ENCODE measurements at regions not wholly inside any gene's neighbourhood (a gene's known extent, or its start where the extent isn't known, plus 50 kb on each side); places are given as distances from the start of the nearest gene placed in this dataset.

DNA sequence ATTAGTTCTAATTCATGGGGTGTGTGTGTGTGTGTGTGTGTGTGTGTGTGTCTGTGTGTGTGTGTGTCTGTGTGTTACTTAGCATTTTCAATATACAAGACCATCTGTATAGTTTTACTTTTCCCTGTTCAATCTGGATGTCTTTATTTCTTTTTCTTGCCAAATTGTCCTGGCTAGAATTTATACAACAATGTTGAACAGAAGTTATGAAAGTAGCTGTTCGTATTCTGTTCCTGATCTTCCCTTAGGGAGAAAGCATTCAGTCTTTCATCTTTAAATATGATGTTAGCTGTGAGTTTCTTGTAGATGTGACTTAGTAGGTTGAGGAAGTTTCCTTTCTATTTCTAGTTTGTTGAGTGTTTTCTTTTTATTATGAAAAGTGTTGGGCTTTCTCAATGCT, 101.0 kb upstream of the ADRA1D start:
- H2AFZ ChIP-seq (ENCODE audit: low read depth, low read length) = no peak overlapping the region
- H3K9me3 ChIP-seq (ENCODE audit: low read length) = no peaks in the 10 kb centered on the region
- H3K79me2 ChIP-seq (replicated peaks; ENCODE audit: insufficient read depth, low read length) = no peaks in the 10 kb centered on the region

DNA sequence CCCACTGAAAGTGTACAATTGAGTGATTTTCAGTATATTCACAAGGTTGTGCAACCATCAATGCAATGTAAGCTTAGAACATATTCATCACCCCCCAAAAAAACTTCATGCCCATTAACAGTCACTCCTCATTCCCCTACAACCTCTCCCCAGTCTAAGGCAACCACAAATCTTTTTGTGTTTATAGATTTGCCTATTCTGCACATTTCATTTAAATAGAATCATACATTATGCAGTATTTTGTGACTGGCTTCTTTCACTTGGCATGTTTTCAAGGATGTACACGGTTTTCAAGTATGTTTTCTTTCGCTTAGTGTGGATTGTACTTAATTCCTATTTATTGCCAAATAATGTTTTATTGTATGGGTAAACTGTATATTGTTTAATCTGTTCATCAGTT, 95.6 kb upstream of the ADRA1D start:
- H3K9me3 ChIP-seq (ENCODE audit: low read length) = no peaks in the 10 kb centered on the region
- no peak overlapping the region for H2AFZ ChIP-seq (ENCODE audit: low read depth, low read length)
- H3K27me3 ChIP-seq (ENCODE audit: insufficient read depth, low read depth, low read length) = no peaks in the 10 kb centered on the region
- no peaks in the 10 kb centered on the region for H3F3A ChIP-seq (ENCODE audit: insufficient read depth, low read length, poor library complexity, severe bottlenecking)
- no peak overlapping the region for H3K27ac ChIP-seq (ENCODE audit: low read length)
- no peaks in the 10 kb centered on the region for H3K36me3 ChIP-seq (ENCODE audit: insufficient read depth, low read length)
- H3K4me3 ChIP-seq (ENCODE audit: low read length) = no peak overlapping the region
- no peak overlapping the region for H3K4me2 ChIP-seq (ENCODE audit: low read length)
- no peaks in the 10 kb centered on the region for H3K79me2 ChIP-seq (replicated peaks; ENCODE audit: insufficient read depth, low read length)
- H4K20me1 ChIP-seq (ENCODE audit: insufficient read depth) = no peaks in the 10 kb centered on the region
- TF ChIP-seq MXI1 (conservative IDR thresholded peaks at IDR 0.05; ENCODE audit: poor library complexity, severe bottlenecking) = no peak
- no peak for TF ChIP-seq EP300 (conservative IDR thresholded peaks at IDR 0.05; ENCODE audit: poor library complexity, severe bottlenecking)
- TF ChIP-seq, protein P1, sequence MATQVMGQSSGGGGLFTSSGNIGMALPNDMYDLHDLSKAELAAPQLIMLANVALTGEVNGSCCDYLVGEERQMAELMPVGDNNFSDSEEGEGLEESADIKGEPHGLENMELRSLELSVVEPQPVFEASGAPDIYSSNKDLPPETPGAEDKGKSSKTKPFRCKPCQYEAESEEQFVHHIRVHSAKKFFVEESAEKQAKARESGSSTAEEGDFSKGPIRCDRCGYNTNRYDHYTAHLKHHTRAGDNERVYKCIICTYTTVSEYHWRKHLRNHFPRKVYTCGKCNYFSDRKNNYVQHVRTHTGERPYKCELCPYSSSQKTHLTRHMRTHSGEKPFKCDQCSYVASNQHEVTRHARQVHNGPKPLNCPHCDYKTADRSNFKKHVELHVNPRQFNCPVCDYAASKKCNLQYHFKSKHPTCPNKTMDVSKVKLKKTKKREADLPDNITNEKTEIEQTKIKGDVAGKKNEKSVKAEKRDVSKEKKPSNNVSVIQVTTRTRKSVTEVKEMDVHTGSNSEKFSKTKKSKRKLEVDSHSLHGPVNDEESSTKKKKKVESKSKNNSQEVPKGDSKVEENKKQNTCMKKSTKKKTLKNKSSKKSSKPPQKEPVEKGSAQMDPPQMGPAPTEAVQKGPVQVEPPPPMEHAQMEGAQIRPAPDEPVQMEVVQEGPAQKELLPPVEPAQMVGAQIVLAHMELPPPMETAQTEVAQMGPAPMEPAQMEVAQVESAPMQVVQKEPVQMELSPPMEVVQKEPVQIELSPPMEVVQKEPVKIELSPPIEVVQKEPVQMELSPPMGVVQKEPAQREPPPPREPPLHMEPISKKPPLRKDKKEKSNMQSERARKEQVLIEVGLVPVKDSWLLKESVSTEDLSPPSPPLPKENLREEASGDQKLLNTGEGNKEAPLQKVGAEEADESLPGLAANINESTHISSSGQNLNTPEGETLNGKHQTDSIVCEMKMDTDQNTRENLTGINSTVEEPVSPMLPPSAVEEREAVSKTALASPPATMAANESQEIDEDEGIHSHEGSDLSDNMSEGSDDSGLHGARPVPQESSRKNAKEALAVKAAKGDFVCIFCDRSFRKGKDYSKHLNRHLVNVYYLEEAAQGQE (IDR thresholded peaks at IDR 0.05; ENCODE audit: borderline replicate concordance) = no peak
- no peak for TF ChIP-seq EZH2 (IDR thresholded peaks at IDR 0.05; ENCODE audit: borderline replicate concordance, insufficient read depth, low read length, poor library complexity, severe bottlenecking)
- no peak for TF ChIP-seq RAD21 (conservative IDR thresholded peaks at IDR 0.05)
- TF ChIP-seq SMC3 (conservative IDR thresholded peaks at IDR 0.05; ENCODE audit: poor library complexity) = no peak
- TF ChIP-seq TAF1 (IDR thresholded peaks at IDR 0.05; ENCODE audit: low read depth) = no peak
- TF ChIP-seq, protein P2, sequence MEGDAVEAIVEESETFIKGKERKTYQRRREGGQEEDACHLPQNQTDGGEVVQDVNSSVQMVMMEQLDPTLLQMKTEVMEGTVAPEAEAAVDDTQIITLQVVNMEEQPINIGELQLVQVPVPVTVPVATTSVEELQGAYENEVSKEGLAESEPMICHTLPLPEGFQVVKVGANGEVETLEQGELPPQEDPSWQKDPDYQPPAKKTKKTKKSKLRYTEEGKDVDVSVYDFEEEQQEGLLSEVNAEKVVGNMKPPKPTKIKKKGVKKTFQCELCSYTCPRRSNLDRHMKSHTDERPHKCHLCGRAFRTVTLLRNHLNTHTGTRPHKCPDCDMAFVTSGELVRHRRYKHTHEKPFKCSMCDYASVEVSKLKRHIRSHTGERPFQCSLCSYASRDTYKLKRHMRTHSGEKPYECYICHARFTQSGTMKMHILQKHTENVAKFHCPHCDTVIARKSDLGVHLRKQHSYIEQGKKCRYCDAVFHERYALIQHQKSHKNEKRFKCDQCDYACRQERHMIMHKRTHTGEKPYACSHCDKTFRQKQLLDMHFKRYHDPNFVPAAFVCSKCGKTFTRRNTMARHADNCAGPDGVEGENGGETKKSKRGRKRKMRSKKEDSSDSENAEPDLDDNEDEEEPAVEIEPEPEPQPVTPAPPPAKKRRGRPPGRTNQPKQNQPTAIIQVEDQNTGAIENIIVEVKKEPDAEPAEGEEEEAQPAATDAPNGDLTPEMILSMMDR (IDR thresholded peaks at IDR 0.05; ENCODE audit: poor library complexity, severe bottlenecking) = no peak
- TF ChIP-seq POLR2AphosphoS5 (IDR thresholded peaks at IDR 0.05) = no peak
- H3K9ac ChIP-seq (ENCODE audit: low read length) = no peak overlapping the region
- H3K9me2 ChIP-seq (ENCODE audit: insufficient read depth, low read length) = no peaks in the 10 kb centered on the region

More for the DNA sequence above, 101.0 kb upstream of the ADRA1D start:
- no peaks in the 10 kb centered on the region for H3F3A ChIP-seq (ENCODE audit: insufficient read depth, low read length, poor library complexity, severe bottlenecking)
- H3K9ac ChIP-seq (ENCODE audit: low read length) = no peak overlapping the region
- no peak overlapping the region for H3K4me2 ChIP-seq (ENCODE audit: low read length)
- H4K20me1 ChIP-seq (ENCODE audit: insufficient read depth) = no peaks in the 10 kb centered on the region
- no peaks in the 10 kb centered on the region for H3K9me2 ChIP-seq (ENCODE audit: insufficient read depth, low read length)
- no peaks in the 10 kb centered on the region for H3K27me3 ChIP-seq (ENCODE audit: insufficient read depth, low read depth, low read length)
- no peak overlapping the region for H3K27ac ChIP-seq (ENCODE audit: low read length)
- no peak for TF ChIP-seq TAF1 (IDR thresholded peaks at IDR 0.05; ENCODE audit: low read depth)
- no peak for TF ChIP-seq SMC3 (conservative IDR thresholded peaks at IDR 0.05; ENCODE audit: poor library complexity)
- no peak for TF ChIP-seq EP300 (conservative IDR thresholded peaks at IDR 0.05; ENCODE audit: poor library complexity, severe bottlenecking)
- TF ChIP-seq MXI1 (conservative IDR thresholded peaks at IDR 0.05; ENCODE audit: poor library complexity, severe bottlenecking) = no peak
- TF ChIP-seq POLR2AphosphoS5 (IDR thresholded peaks at IDR 0.05) = no peak
- no peak for TF ChIP-seq RAD21 (conservative IDR thresholded peaks at IDR 0.05)
- TF ChIP-seq, protein P2 (IDR thresholded peaks at IDR 0.05; ENCODE audit: poor library complexity, severe bottlenecking) = no peak
- TF ChIP-seq, protein P1 (IDR thresholded peaks at IDR 0.05; ENCODE audit: borderline replicate concordance) = no peak
- TF ChIP-seq EZH2 (IDR thresholded peaks at IDR 0.05; ENCODE audit: borderline replicate concordance, insufficient read depth, low read length, poor library complexity, severe bottlenecking) = no peak
- no peaks in the 10 kb centered on the region for H3K36me3 ChIP-seq (ENCODE audit: insufficient read depth, low read length)
- no peak overlapping the region for H3K4me3 ChIP-seq (ENCODE audit: low read length)
